Uterus (tissue), 3 donors: ENCODE measurements at regions not wholly inside any gene's neighbourhood (a gene's known extent, or its start where the extent isn't known, plus 50 kb on each side); places are given as distances from the start of the nearest gene placed in this dataset.

Experiments used
- DNase-seq, 2 donors: peaks; one replicate each; pipeline ENCODE4 v3.0.0-alpha.2; 2019 to 2020
- H3K27ac ChIP-seq, 2 donors: fragments of 200-600 bp; sonication (generic); 1 replicate in 1 of 2; 2 replicates in 1 of 2; pipeline ENCODE4 v1.5.1; 2016 to 2018
- H3K27me3 ChIP-seq, 2 donors: fragments of 200-600 bp; sonication (generic); one replicate each; pipeline ENCODE4 v1.5.1; 2018 to 2019; ENCODE audit warnings: control low read depth in 1 of 2
- H3K36me3 ChIP-seq, 2 donors: fragments of 200-600 bp; sonication (generic); one replicate each; pipeline ENCODE4 v1.5.1; 2019; ENCODE audit warnings: control low read depth in 1 of 2
- H3K4me1 ChIP-seq, 2 donors: fragments of 200-600 bp; sonication (generic); one replicate each; pipeline ENCODE4 v1.5.1; 2018 to 2019; ENCODE audit warnings: control low read depth in 1 of 2
- H3K4me3 ChIP-seq, 2 donors: fragments of 200-600 bp; sonication (generic); 1 replicate in 1 of 2; 2 replicates in 1 of 2; pipeline ENCODE4 v1.5.1; 2018 to 2019; ENCODE audit warnings: mild to moderate bottlenecking in 1 of 2
- H3K9me3 ChIP-seq, 2 donors: fragments of 200-600 bp; sonication (generic); one replicate each; pipeline ENCODE4 v1.5.1; 2019; ENCODE audit warnings: control low read depth in 1 of 2
- POLR2A ChIP-seq, 2 donors: fragments of 450-650 bp; IDR thresholded peaks; one replicate each; pipeline ENCODE4 v1.6.1; 2016; ENCODE audit warnings: antibody characterized with exemption in 2 of 2, mild to moderate bottlenecking in 1 of 2, moderate library complexity in 1 of 2
- intact Hi-C: fragments of 100-400 bp; cut with DNase I; formaldehyde crosslinking; loops from one replicate; pipeline ENCODE4 v1.15.1; 2023; ENCODE audit warnings: low total_unique reads
- TF ChIP-seq, protein P1 (sequence below), 4 experiments: fragments of 200-600 bp in 2 of 4; fragments of 450-650 bp in 2 of 4; sonication (generic) in 2 of 4; IDR thresholded peaks; one replicate each; pipeline ENCODE4 v1.5.1; 2016 to 2019; ENCODE audit warnings: antibody characterized with exemption in 4 of 4, mild to moderate bottlenecking in 2 of 4, moderate library complexity in 1 of 4
- donor health status: DM: yes; HTN: yes; CAD: no.

DNA sequence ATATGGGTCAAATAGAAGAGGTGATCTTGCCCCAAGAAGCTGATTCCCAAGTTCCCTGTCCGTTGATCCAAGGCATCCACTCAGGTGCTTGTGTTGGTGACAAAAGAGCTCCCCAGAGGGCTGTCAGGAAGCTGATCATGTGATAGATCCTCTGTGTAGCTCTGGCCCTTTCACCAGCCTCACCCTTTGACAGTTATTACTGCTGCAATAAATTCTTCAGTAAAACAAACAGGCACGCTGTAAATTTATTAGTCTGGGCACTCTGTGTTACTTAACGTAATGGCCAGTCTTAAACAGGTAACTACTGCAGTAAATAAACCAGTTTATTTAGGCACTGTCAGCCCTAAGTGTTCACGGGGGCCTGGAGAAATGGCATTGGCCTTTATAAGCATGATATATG, 473.9 kb downstream of the BCL11B start:
- no peak overlapping the region for H3K4me3 ChIP-seq
- H3K36me3 ChIP-seq, result no peaks in the 10 kb centered on the region
- no peaks in the 10 kb centered on the region for H3K9me3 ChIP-seq
- no peaks in the 10 kb centered on the region for H3K4me1 ChIP-seq
- no peak for TF ChIP-seq POLR2A (IDR thresholded peaks at IDR 0.05)
- TF ChIP-seq, protein P1, sequence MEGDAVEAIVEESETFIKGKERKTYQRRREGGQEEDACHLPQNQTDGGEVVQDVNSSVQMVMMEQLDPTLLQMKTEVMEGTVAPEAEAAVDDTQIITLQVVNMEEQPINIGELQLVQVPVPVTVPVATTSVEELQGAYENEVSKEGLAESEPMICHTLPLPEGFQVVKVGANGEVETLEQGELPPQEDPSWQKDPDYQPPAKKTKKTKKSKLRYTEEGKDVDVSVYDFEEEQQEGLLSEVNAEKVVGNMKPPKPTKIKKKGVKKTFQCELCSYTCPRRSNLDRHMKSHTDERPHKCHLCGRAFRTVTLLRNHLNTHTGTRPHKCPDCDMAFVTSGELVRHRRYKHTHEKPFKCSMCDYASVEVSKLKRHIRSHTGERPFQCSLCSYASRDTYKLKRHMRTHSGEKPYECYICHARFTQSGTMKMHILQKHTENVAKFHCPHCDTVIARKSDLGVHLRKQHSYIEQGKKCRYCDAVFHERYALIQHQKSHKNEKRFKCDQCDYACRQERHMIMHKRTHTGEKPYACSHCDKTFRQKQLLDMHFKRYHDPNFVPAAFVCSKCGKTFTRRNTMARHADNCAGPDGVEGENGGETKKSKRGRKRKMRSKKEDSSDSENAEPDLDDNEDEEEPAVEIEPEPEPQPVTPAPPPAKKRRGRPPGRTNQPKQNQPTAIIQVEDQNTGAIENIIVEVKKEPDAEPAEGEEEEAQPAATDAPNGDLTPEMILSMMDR (IDR thresholded peaks at IDR 0.05), result no peak
- no peak overlapping the region for H3K27ac ChIP-seq
- no peaks in the 10 kb centered on the region for H3K27me3 ChIP-seq
- intact Hi-C loops, result no loop called here
- DNase-seq, result no peak

- no peak for TF ChIP-seq POLR2A (IDR thresholded peaks at IDR 0.05)
- TF ChIP-seq, protein P1 (IDR thresholded peaks at IDR 0.05), result no peak
- H3K27me3 ChIP-seq, result no peaks in the 10 kb centered on the region
- intact Hi-C loops, result no loop called here
- no peak overlapping the region for H3K4me3 ChIP-seq
- no peak for DNase-seq
- no peaks in the 10 kb centered on the region for H3K36me3 ChIP-seq
- H3K27ac ChIP-seq, result no peak overlapping the region
- no peaks in the 10 kb centered on the region for H3K4me1 ChIP-seq
- H3K9me3 ChIP-seq, result no peaks in the 10 kb centered on the region
Observed at GRCh38 chr14:98799891-98800290, 472.1 kb downstream of the BCL11B start.

DNA sequence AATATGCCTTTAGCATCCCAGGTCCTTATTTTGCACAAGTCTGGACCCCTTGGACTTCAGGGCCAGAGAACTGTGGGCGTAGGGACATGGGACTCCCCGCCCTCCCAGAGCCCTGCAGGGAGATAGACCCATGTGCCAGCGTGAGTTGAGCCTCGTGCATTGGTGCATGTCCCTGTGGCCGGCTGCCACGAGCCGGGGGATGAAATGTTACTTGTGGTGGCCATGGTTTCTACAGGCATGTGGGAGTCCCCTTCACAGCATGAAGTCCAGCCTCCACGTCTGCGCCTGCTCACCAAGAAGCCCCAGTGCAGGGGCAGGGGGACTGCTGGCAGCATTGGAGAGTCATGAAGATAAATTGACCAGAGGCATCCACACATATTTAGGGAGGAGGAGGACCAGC, 470.0 kb downstream of the BCL11B start:
- H3K4me3 ChIP-seq, result no peak overlapping the region
- DNase-seq, result no peak
- TF ChIP-seq, protein P1 (IDR thresholded peaks at IDR 0.05), result no peak
- H3K36me3 ChIP-seq, result no peaks in the 10 kb centered on the region
- no peaks in the 10 kb centered on the region for H3K27me3 ChIP-seq
- H3K4me1 ChIP-seq, result no peaks in the 10 kb centered on the region
- intact Hi-C loops, result no loop called here
- no peaks in the 10 kb centered on the region for H3K9me3 ChIP-seq
- H3K27ac ChIP-seq, result no peak overlapping the region

GRCh38 chr14:98803196-98803595, 468.8 kb downstream of the BCL11B start:
- no peaks in the 10 kb centered on the region for H3K4me1 ChIP-seq
- H3K9me3 ChIP-seq, result no peaks in the 10 kb centered on the region
- no peak for TF ChIP-seq POLR2A (IDR thresholded peaks at IDR 0.05)
- TF ChIP-seq, protein P1 (IDR thresholded peaks at IDR 0.05), result no peak
- H3K4me3 ChIP-seq, result no peak overlapping the region
- H3K27me3 ChIP-seq, result no peaks in the 10 kb centered on the region
- intact Hi-C loops, result no loop called here
- H3K27ac ChIP-seq, result no peak overlapping the region
- DNase-seq, result no peak
- H3K36me3 ChIP-seq, result no peaks in the 10 kb centered on the region

- H3K27me3 ChIP-seq, result no peaks in the 10 kb centered on the region
- H3K4me1 ChIP-seq, result no peaks in the 10 kb centered on the region
- DNase-seq, result no peak
- TF ChIP-seq, protein P1 (IDR thresholded peaks at IDR 0.05), result no peak
- TF ChIP-seq POLR2A (IDR thresholded peaks at IDR 0.05), result no peak
- H3K9me3 ChIP-seq, result no peaks in the 10 kb centered on the region
- H3K36me3 ChIP-seq, result no peaks in the 10 kb centered on the region
- no peak overlapping the region for H3K27ac ChIP-seq
- intact Hi-C loops, result no loop called here
- no peak overlapping the region for H3K4me3 ChIP-seq
Observed at GRCh38 chr14:98808494-98809407, 463.2 kb downstream of the BCL11B start.
